ENCODE measurements at regions not wholly inside any gene's neighbourhood (a gene's known extent, or its start where the extent isn't known, plus 50 kb on each side); places are given as distances from the start of the nearest gene placed in this dataset.
"Not testable (repeated sequence)": the region's sequence is repeated elsewhere in the genome, so short reads cannot be mapped to it uniquely, and the experiment has no call there.

DNA sequence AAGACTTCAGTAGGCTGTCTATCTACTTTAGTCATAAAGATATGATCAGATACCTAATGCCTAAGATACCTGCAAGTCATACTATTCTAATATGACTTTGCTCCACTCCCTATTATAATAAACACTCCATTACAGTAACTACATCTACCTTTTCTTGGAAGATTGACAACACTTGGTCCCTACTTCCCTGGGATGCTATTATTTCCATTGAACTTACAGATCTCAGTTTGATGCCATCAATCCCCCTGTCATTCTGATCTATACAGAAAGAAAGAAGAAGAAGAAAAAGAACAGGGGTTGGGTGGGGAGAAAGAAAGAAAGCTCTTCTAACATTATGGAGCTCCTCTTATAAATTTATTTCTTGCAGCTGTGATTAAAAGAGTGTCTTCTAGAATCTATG, 889.1 kb upstream of the NRXN1 start:
- no peak for DNase-seq (ENCODE audit: low read depth, low spot score)

DNA sequence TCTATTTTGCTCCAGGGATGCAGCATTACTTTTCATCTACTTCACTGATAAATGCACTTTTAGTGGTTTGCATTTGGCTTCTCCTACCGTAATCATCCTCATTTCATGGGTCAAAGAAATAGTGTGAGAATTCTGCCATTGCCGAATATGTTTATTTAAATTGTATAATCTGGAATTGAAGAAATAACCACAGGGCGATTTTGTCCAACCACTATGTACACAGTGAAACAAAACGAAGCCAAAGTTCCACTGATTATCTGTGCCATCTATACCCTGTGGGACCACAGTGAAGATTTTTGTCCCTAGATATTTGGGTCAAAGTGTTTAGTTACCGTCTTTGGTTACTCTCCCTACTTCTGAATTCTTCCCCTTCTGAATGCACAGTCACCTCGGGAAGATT, 888.6 kb upstream of the NRXN1 start:
- DNase-seq (ENCODE audit: low read depth, low spot score) = no peak

DNA sequence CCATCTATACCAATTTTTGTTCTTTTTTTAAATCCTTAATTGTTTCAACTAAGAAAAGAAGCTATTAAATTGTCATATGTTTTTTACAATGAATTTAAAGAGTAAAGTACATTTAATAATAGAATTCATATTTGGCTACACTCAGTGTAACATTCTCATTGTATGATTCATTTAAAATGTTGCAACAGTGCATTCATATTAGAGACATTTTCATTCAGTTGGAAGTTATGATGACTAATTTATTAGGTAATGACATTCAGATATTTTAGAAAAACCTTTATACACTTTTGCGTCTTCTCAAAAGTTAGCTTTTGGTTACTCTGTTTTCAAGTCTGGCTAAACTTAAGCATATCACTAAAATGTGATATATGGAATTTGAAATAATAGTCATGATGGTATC, 887.5 kb upstream of the NRXN1 start:
- DNase-seq (ENCODE audit: low read depth, low spot score) = no peak

DNA sequence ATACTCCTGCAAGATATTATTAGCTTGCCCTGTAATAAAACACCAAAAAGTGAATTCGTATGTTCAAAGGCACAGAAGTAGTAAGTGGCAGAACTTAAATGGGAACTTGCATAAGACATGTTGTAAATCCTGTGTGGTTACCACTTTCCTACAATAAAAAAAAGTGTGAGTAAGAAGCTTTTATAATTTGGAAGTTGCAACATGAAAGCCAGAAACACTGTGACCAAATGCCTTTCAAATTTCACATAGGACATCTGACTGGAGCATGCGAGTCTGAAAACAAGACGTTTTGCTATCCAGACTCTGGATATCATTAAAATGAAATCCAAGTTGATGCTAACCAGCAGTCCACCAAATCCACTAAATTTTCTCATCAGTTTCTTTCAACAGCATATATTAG, 886.2 kb upstream of the NRXN1 start:
- DNase-seq (ENCODE audit: low read depth, low spot score) = no peak

DNA sequence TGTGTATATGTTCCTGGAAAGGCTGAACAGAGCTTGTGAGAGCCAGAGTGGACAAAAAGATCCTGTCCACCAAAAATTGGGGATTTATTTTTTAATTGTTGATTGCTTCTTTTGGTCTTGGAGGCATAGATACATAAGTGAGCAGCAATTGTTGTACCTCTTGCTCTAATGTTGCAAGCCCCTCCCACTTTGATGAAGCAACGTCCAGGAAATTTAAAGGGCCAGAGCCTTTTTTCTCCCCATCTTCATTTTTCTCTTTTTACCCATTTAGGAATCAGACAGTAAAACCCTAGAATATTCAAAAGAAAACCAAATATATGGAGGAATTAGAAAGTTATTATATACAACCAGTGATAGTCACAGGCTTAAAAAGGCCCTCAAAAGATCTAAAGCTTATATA, 871.8 kb upstream of the NRXN1 start:
- DNase-seq (ENCODE audit: low read depth, low spot score) = no peak

DNA sequence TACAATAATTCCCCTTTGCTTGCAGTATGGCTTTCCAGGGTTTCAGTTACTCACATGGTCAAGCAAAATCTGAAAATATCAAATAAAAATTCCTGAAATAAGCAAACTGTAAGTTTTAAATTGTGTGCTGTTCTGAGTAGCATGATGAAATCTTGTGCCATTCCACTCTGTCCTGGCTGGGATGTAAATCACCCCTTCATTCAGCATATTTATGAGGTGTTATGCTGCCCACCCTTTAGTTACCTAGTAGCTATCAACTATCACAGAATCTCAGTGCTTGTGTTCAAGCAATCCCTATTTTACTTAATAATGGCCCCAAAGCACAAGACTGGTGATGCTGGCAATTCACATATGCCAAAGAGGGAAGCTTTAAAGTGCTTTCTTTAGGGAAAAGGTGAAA, 867.7 kb upstream of the NRXN1 start:
- no peak for DNase-seq (ENCODE audit: low read depth, low spot score)

DNA sequence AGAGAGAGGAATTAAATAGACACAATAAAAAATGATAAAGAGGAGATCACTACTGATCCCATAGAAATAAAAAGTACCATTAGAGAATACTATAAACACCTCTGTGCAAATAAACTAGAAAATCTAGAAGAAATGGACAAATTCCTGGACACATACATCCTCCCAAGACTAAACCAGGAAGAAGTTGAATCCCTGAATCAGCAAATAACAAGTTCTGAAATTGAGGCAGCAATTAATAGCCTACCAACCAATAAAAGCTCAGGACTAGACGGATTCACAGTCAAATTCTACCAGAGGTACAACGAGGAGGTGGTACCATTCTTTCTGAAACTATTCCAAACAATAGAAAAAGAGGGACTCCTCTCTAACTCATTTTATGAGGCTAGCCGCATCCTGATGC, 862.7 kb upstream of the NRXN1 start:
- not testable (repeated sequence) for DNase-seq (ENCODE audit: low read depth, low spot score)

DNA sequence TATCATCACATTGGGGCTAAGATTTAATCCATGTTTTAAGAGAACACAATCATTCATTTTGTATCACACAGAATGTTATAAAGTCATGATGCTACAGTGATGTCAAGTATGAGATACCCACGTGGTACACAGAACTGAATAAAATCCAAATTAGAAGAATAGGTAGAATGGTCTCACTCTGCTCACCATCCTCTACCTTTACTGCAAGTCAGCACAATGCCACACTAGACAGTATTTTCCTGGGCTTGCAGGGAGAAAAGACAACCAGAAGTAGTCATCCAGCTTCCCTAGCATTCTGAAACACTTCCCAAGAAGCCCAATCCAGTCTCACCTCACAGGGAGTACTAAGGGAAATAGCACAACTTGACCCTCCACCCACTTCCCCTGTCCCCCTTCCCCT, 856.2 kb upstream of the NRXN1 start:
- no peak for DNase-seq (ENCODE audit: low read depth, low spot score)

DNA sequence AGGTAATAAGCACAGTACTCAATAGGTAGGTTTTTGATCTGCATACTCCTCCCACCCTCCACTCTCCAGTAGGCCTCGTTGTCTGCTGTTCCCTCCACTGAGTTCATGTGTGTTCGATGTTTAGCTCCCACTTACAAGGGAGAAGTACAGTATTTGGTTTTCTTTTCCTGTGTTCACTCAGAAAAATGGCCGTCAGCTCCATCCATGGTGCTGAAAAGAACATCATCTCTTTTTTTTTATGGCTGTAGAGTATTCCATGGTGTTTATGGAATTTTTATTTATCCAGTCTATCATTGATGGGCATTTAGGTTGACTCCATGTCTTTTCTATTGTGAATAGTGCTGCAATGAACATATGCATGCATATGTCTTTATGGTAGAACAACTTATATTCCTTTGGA, 849.7 kb upstream of the NRXN1 start:
- DNase-seq (ENCODE audit: low read depth, low spot score) = no peak

DNA sequence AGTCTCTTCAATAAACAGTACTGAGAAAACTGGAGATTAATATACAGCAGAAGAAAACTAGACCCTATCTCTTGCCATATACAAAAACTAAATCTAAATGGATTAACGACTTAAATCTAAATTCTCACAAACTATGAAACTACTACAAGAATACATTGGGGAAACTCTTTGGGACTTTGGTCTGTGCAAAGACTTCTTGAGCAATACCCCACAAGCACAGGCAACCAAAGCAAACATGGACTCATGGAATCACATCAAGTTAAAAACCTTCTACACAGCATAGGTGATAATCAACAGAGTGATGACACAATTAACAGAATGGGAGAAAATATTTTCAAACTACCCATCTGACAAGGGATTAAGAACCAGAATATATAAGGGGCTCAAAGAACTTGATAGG, 848.2 kb upstream of the NRXN1 start:
- no peak for DNase-seq (ENCODE audit: low read depth, low spot score)

DNA sequence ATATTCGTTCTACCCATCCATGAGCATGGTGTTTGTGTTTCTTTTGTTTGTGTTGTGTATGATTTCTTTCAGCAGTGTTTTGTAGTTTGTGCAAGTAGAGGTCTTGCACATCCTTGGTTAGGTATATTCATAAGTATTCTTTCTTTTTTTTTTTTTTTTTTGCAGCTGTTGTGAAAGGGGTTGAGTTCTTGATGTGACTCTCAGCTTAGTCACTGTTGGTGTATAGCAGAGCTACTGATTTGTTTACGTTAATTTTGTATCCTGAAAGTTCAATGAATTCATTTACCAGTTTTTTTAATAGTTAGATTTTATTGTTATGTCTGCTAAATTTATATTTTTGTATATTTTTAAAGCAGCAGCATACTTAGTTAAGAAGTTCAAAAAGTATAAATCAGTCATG, 834.4 kb upstream of the NRXN1 start:
- DNase-seq (ENCODE audit: low read depth, low spot score) = no peak

DNA sequence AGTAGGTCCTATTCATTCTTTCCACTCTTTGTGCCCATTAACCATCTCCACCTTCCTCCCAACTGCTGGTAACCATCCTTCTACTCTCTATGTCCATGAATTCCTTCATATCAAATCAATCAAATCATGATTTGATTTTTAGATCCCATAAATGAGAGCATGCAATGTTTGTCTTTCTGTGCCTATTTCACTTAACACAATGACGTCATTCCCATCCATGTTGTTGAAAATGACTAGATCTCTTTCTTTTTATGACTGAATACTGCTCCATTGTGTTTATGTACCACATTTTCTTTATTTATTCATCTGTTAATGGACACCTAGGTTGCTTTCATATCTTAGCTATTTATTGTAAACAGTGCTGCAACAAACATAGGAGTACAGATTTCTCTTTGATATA, 827.3 kb upstream of the NRXN1 start:
- no peak for DNase-seq (ENCODE audit: low read depth, low spot score)

DNA sequence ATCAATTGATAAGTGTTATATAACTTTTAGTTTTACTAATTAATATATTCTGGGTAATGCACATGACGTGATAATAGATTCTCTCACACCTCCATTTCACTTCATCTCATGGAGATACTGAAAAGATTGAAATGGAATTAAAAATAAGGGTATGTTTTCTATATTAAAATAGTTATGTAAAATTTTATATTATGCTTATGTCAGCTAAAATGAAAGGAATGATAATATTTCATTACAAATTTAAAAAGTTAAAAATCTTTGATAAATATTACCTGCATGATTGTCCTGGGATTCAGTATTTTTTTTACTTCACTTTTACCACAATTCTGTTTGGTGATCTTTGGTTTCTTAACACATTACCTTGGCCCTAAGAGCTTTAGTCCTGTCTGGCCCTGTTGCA, 823.8 kb upstream of the NRXN1 start:
- DNase-seq (ENCODE audit: low read depth, low spot score) = no peak

DNA sequence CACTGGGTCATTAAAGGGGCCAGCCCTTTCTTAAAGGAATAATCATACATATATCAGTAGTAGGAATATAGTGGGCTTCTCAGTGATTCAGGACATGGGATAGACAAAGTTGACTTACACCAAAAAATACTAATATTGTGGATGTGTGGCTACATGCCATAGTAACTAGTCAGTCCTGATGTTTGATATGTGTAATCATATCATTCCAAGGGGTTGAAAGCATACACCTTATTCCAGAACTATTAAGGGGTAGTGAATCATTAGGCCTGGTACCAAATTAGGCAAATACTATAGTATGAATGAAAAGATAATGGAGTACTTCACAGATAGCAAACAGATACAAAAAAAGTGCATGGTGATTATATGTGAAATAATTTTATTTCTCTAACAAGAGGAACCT, 814.9 kb upstream of the NRXN1 start:
- no peak for DNase-seq (ENCODE audit: low read depth, low spot score)

DNA sequence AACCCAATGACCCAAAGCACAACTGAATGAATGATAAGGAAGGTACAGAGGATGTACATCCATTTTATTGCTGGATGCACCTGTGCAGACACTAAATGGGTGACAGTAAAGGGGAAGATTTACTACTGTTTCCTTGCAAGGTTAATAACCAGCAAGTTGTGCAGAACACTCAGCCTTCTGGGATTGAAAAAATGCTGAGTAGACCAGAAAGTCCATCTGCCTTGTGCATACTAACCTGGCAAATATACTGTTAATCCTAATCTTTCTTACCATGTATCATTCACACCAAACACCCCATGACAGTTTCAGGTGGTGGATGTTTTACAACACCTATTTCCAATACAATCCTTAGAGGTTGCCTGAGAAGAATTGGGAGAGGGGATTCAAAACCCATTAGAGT, 814.1 kb upstream of the NRXN1 start:
- DNase-seq (ENCODE audit: low read depth, low spot score) = no peak

DNA sequence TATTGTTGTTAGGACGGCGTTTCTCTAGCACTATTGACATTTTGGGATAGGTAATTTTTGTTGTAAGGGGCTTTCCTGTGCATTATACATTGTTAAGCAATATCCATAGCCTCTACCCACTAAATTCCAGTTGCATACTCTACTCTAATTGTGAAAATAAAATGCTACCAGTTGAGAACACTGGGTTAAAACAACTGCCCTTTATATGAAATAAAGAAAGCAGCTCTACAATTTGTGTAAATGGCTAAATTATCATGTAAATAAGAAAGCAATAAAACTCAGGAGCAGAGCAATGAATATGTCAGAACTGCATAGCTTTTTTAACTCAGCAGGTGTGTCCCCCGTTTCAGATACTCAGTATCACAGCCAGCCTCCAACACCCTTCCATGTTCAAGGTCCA, 812.7 kb upstream of the NRXN1 start:
- DNase-seq (ENCODE audit: low read depth, low spot score) = no peak

DNA sequence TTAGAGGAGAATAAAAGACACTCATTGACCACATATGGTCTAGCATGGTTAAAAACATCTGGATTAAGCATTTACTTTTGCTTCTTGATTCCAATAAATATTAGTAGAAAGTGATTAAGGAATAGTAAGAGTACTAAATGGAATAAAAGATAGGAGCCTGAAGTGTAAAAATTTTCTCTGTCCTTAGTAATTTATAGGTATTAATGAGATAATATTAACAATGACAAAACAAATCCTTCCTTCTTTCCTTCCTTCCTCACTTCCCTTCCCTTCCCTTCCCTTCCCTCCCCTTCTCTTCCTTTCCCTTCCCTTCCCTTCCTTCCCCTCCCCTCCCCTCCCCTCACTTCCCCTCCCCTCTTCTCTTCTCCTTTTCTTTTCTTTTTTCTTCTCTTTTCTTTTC, 797.5 kb upstream of the NRXN1 start:
- DNase-seq (ENCODE audit: low read depth, low spot score) = no peak

DNA sequence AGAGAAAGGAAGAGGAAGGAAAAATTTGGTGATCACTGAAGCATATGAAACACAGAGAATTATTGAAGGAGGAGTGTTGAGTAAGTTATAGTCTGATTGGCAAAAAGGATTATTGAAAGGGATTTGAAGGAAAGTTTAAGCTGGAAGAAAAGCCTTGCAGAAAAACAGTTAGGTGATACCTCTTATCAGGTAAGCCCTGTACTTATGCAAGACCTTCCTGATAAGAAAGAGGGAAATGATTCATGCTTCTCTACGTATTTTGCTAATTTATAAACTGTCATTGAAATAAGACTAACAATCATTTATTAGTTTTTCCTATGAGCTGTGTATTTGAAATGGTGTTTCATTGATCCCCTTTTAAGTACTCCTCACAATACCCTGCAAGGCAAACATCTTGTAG, 793.9 kb upstream of the NRXN1 start:
- no peak for DNase-seq (ENCODE audit: low read depth, low spot score)

DNA sequence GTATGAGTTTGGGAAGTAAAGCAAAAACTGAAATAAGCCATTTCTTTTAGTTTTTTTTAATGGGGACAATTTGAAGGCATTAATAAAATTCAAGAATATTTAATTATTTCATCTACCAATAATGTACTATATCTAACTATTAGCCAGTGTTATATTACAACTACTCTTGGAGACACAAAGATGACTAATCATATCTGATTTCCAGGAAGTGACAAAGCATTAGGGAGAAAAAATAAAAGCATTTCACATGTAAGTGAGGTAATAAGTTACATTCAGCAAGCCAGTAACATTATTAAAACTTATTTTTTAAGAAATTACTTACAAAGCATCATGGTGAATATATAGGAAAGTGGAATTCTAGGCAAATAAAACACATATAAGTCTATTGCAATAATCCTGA, 781.3 kb upstream of the NRXN1 start:
- no peak for DNase-seq (ENCODE audit: low read depth, low spot score)

DNA sequence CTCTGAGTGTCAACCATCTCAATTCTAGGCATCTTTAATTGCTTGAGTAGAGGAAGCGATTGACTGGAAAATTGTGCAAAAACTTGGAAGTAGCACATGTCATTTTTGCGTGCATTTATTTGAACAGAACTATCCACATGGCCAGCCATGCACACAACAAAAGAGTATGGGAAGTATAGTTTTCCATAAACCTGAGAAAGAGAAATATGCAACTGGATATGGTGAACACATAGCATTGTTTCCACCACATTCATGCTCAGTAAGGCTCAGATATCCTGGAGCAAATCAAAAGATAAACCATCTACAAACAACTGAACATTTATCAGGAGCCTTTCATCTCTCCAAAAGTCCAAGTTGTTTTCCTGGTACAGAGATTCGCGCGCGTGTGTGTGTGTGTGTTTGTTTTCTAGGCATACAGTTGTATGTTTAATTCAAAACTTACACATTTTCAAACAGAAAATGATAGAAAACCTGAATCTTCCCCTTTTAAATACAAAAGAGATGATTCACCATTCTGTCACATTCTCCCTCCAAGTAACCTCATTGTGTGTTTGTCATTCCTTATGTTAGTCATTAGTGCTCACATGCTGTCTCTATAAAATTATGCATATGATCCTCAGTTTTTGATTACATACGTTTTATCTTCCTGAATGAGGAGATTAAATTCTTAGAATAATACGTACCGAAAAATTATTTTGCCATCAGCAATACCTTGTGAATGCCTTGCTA, 780.4 kb upstream of the NRXN1 start:
- DNase-seq (ENCODE audit: low read depth, low spot score) = peak; percentile 3

DNA sequence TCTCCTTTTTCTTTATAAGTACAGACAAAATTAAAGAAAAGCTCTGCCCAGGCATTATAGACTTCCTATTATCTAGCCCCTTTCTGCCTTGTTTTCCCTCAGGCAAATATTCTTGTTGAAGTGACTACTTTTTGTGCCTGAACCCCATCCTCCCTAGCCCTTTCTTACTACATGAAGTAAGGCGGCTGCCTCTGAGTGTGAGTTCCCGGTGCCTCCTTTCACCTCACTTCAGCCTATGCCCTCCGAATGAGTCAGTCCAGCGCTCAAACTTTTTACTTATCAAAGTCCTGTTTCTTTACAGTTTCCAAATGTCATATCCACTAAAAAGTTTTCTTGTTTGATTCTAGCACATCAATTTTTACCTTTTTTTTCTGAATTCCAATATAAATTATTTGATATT, 778.3 kb upstream of the NRXN1 start:
- DNase-seq (ENCODE audit: low read depth, low spot score) = no peak

DNA sequence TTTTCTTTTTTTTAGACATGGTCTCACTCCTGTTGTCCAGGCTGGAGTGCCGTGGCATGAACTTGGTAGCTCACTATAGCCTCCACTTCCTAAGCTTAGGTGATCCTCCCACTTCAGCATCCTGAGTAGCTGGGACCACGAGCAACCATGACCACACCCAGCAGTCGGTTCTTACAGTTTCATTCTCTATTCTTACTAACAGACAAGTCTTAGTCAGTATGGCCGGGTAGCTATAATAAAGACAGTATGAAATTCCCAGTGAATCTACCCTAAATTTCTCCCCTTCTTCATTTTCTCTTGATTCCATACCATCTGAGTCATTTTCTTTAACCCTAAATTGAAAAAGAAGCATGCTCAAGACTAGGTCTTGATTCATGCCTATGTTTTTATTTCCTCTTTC, 775.3 kb upstream of the NRXN1 start:
- no peak for DNase-seq (ENCODE audit: low read depth, low spot score)

DNA sequence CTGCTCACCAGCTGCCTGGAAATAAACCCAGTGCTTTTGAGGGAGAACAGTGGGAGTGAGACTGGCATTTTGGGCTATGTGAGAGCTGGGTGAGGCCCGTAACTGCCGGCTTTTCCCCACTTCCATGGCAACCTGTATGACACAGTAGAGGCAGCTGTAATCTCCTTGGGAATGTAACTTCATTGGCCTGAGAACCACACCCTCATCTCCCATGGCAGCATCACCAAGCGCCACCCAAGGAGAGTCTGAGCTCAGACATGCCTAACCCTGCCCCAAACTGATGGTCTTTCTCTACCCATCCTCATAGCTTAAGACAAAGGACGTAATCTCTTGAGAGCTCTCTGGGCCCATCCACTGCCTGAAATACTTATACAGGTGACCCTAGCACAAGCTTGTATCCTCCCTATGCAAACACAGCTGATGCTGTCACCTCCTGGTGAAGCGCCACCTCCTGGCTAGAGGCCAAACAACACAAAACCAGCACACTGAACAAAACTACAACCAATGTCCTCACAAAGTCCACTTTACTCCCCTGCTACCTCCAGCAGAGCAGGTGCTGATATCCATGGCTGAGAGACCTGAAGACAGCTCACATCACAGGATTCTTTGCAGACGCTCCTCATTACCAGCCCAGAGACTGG, 763.4 kb upstream of the NRXN1 start:
- no peak for DNase-seq (ENCODE audit: low read depth, low spot score)

DNA sequence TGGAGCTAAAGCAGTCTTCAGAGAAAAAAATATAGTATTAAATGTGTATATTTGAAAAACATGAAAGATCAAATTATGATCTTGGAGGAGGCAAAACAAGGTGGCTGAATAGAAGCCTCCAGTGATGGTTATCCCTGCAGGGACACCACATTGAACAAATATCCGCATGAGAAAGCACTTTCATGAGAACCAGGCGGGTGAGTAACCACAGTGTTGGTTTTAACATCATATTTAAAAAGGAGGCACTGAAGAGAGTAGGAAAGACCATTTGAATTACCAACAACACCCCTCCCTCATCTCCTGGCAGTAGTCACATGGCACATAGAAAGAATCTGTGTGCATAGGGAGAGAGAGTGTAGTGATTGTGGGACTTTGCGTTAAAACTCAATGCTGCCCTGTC, 759.6 kb upstream of the NRXN1 start:
- DNase-seq (ENCODE audit: low read depth, low spot score) = no peak
